Osteocyte (in vitro differentiated cells): ENCODE measurements at regions not wholly inside any gene's neighbourhood (a gene's known extent, or its start where the extent isn't known, plus 50 kb on each side); places are given as distances from the start of the nearest gene placed in this dataset.

Source experiments
- DNase-seq: peaks from one replicate; pipeline ENCODE4 v3.0.0; 2021; ENCODE audit warnings: mixed read lengths; ENCODE audit not compliant: unreplicated experiment; ENCODE audit errors: extremely low spot score
- H3K27ac Mint-ChIP-seq: one replicate; pipeline ENCODE4 v1.8.0; 2021; ENCODE audit warnings: mild to moderate bottlenecking, mixed read lengths; ENCODE audit not compliant: unreplicated experiment
- H3K27me3 Mint-ChIP-seq: one replicate; pipeline ENCODE4 v1.8.0; 2021; ENCODE audit warnings: mixed read lengths; ENCODE audit not compliant: unreplicated experiment
- H3K36me3 Mint-ChIP-seq: one replicate; pipeline ENCODE4 v1.8.0; 2021; ENCODE audit warnings: mixed read lengths; ENCODE audit not compliant: unreplicated experiment
- H3K4me1 Mint-ChIP-seq: one replicate; pipeline ENCODE4 v1.8.0; 2021; ENCODE audit warnings: mixed read lengths; ENCODE audit not compliant: unreplicated experiment
- H3K4me3 Mint-ChIP-seq: one replicate; pipeline ENCODE4 v1.8.0; 2021; ENCODE audit warnings: mild to moderate bottlenecking, moderate library complexity, mixed read lengths; ENCODE audit not compliant: unreplicated experiment
- H3K9me3 Mint-ChIP-seq: one replicate; pipeline ENCODE4 v1.8.0; 2021; ENCODE audit warnings: mixed read lengths; ENCODE audit not compliant: unreplicated experiment
- TF ChIP-seq, protein P1 (sequence below): fragments of 200-600 bp; sonication (generic); IDR thresholded peaks from 2 replicates; pipeline ENCODE4 v1.5.0; 2021; ENCODE audit warnings: antibody characterized with exemption, mild to moderate bottlenecking, moderate library complexity

DNA sequence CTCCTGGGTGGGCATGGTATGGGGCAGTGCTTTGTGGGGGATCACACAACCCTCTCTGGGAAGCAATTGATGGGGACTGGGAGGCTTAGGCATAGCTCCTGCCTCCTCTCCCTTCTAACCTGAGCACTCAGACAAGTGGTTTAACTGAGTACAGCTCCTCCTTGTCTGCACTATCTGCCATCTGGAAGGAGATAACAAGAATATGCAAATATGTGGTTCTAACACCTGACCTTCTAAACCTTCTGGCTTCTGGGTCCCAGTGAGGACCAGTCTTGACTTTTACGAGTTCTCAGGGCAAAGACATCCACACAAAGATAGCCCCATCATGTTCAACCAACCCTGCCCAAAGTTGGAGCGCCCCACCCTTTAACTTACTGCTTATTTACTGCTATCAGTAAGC, 381.0 kb upstream of the TSHZ3 start:
- no peaks in the 10 kb centered on the region for H3K4me1 Mint-ChIP-seq
- peaks cover 6% of the 10 kb centered on the region for H3K9me3 Mint-ChIP-seq

GRCh38 chr19:31733591-31733990, 384.4 kb upstream of the TSHZ3 start:
- H3K4me3 Mint-ChIP-seq, result no peak overlapping the region
- no peak overlapping the region for H3K27ac Mint-ChIP-seq
- DNase-seq, result no peak
- no peaks in the 10 kb centered on the region for H3K36me3 Mint-ChIP-seq
- TF ChIP-seq, protein P1, sequence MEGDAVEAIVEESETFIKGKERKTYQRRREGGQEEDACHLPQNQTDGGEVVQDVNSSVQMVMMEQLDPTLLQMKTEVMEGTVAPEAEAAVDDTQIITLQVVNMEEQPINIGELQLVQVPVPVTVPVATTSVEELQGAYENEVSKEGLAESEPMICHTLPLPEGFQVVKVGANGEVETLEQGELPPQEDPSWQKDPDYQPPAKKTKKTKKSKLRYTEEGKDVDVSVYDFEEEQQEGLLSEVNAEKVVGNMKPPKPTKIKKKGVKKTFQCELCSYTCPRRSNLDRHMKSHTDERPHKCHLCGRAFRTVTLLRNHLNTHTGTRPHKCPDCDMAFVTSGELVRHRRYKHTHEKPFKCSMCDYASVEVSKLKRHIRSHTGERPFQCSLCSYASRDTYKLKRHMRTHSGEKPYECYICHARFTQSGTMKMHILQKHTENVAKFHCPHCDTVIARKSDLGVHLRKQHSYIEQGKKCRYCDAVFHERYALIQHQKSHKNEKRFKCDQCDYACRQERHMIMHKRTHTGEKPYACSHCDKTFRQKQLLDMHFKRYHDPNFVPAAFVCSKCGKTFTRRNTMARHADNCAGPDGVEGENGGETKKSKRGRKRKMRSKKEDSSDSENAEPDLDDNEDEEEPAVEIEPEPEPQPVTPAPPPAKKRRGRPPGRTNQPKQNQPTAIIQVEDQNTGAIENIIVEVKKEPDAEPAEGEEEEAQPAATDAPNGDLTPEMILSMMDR, result no peak
- no peaks in the 10 kb centered on the region for H3K4me1 Mint-ChIP-seq
- H3K9me3 Mint-ChIP-seq, result peaks cover 2% of the 10 kb centered on the region
- H3K27me3 Mint-ChIP-seq, result no peaks in the 10 kb centered on the region

More for the DNA sequence above, 381.0 kb upstream of the TSHZ3 start:
- TF ChIP-seq, protein P1, result no peak
- no peak overlapping the region for H3K4me3 Mint-ChIP-seq
- DNase-seq, result no peak
- H3K27me3 Mint-ChIP-seq, result no peaks in the 10 kb centered on the region
- H3K36me3 Mint-ChIP-seq, result no peaks in the 10 kb centered on the region
- no peak overlapping the region for H3K27ac Mint-ChIP-seq

- no peak overlapping the region for H3K27ac Mint-ChIP-seq
- no peak for DNase-seq
- no peaks in the 10 kb centered on the region for H3K36me3 Mint-ChIP-seq
- TF ChIP-seq, protein P1, result no peak
- no peaks in the 10 kb centered on the region for H3K4me1 Mint-ChIP-seq
- H3K4me3 Mint-ChIP-seq, result no peak overlapping the region
- peaks cover 8% of the 10 kb centered on the region for H3K9me3 Mint-ChIP-seq
- no peaks in the 10 kb centered on the region for H3K27me3 Mint-ChIP-seq
These were observed 393.0 kb upstream of the TSHZ3 start for GRCh38 chr19:31742249-31742648.

DNA sequence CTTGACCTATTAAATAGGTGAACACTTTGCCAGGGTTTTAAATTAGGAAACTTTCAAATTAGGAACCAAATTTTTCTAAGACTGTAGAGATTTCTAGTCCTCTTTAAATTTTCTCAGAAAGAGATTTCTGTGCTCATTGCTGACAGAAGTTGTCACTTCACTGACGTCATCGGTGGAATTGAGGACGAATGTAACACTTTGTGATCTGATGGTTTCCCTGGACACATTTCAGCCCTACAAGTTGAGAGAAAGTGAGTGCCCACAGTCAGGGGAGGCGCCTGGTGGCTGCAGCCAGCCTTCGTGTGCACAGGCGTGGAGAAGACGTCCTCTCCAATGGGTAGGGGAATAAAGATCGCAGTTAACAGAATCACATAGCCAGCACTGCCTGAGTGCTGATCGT, 396.5 kb upstream of the TSHZ3 start:
- TF ChIP-seq, protein P1, result no peak
- H3K27ac Mint-ChIP-seq, result no peak overlapping the region
- no peak overlapping the region for H3K4me3 Mint-ChIP-seq
- no peaks in the 10 kb centered on the region for H3K36me3 Mint-ChIP-seq
- DNase-seq, result no peak
- no peaks in the 10 kb centered on the region for H3K27me3 Mint-ChIP-seq
- H3K4me1 Mint-ChIP-seq, result no peaks in the 10 kb centered on the region
- H3K9me3 Mint-ChIP-seq, result peaks cover 8% of the 10 kb centered on the region

- no peak overlapping the region for H3K27ac Mint-ChIP-seq
- TF ChIP-seq, protein P1, result no peak
- H3K4me1 Mint-ChIP-seq, result no peaks in the 10 kb centered on the region
- no peak overlapping the region for H3K4me3 Mint-ChIP-seq
- H3K9me3 Mint-ChIP-seq, result peaks cover 9% of the 10 kb centered on the region
- H3K36me3 Mint-ChIP-seq, result no peaks in the 10 kb centered on the region
- no peaks in the 10 kb centered on the region for H3K27me3 Mint-ChIP-seq
- no peak for DNase-seq
These were observed 400.0 kb upstream of the TSHZ3 start for GRCh38 chr19:31749231-31749630.
